HG02610 (cell line): ENCODE measurements at regions not wholly inside any gene's neighbourhood (a gene's known extent, or its start where the extent isn't known, plus 50 kb on each side); places are given as distances from the start of the nearest gene placed in this dataset.

Source experiments
- ATAC-seq: cut with Tn5 transposase; IDR thresholded peaks from one replicate; pipeline ENCODE4 v1.9.1; 2021; ENCODE audit warnings: mild to moderate bottlenecking, moderate library complexity; ENCODE audit not compliant: unreplicated experiment

- ATAC-seq = no peak
These were observed 89.7 kb upstream of the STEAP1B start for GRCh38 chr7:22589641-22590201.

GRCh38 chr7:22588351-22588750 is 88.4 kb upstream of the STEAP1B start:
- ATAC-seq = no peak

- ATAC-seq = peak; percentile 28
These were observed 87.3 kb upstream of the STEAP1B start for GRCh38 chr7:22587322-22587721.

- ATAC-seq = no peak
These were observed 86.8 kb upstream of the STEAP1B start for GRCh38 chr7:22586786-22587140.

GRCh38 chr7:22586101-22586785 is 86.3 kb upstream of the STEAP1B start:
- no peak for ATAC-seq

GRCh38 chr7:22584179-22584578 is 84.2 kb upstream of the STEAP1B start:
- peak; percentile 78 for ATAC-seq

GRCh38 chr7:22582863-22583622 is 83.1 kb upstream of the STEAP1B start:
- no peak for ATAC-seq

GRCh38 chr7:22581099-22581498 is 81.1 kb upstream of the STEAP1B start:
- no peak for ATAC-seq

- no peak for ATAC-seq
These were observed 80.0 kb upstream of the STEAP1B start for GRCh38 chr7:22579961-22580360.

GRCh38 chr7:22578007-22578733 is 78.2 kb upstream of the STEAP1B start:
- no peak for ATAC-seq

GRCh38 chr7:22577470-22578001 is 77.5 kb upstream of the STEAP1B start:
- ATAC-seq = no peak

- ATAC-seq = no peak
These were observed 76.9 kb upstream of the STEAP1B start for GRCh38 chr7:22576612-22577469.

- no peak for ATAC-seq
These were observed 74.9 kb upstream of the STEAP1B start for GRCh38 chr7:22574754-22575520.

- no peak for ATAC-seq
These were observed 72.9 kb upstream of the STEAP1B start for GRCh38 chr7:22572937-22573336.

GRCh38 chr7:22572292-22572691 is 72.3 kb upstream of the STEAP1B start:
- ATAC-seq = no peak

GRCh38 chr7:22571766-22572165 is 71.8 kb upstream of the STEAP1B start:
- no peak for ATAC-seq

GRCh38 chr7:22569586-22570321 is 69.8 kb upstream of the STEAP1B start:
- ATAC-seq = no peak

- no peak for ATAC-seq
These were observed 66.6 kb upstream of the STEAP1B start for GRCh38 chr7:22566592-22566991.

GRCh38 chr7:22566176-22566575 is 66.2 kb upstream of the STEAP1B start:
- ATAC-seq = no peak
